ENCODE measurements at regions not wholly inside any gene's neighbourhood (a gene's known extent, or its start where the extent isn't known, plus 50 kb on each side); places are given as distances from the start of the nearest gene placed in this dataset.
"Not testable (repeated sequence)": the region's sequence is repeated elsewhere in the genome, so short reads cannot be mapped to it uniquely, and the experiment has no call there.

- no peak for DNase-seq (ENCODE audit: insufficient read length, low spot score)
- no peak for FAIRE-seq
Observed at GRCh38 chr14:28272270-28272669, 494.3 kb upstream of the FOXG1 start.

- FAIRE-seq: no peak
Observed at GRCh38 chr14:28280530-28280929, 486.1 kb upstream of the FOXG1 start.

GRCh38 chr14:28280997-28281598 lies 485.5 kb upstream of the FOXG1 start:
- no peak for FAIRE-seq
- no peak for DNase-seq (ENCODE audit: insufficient read length, low spot score)

More at GRCh38 chr14:28280530-28280929, 486.1 kb upstream of the FOXG1 start:
- DNase-seq (ENCODE audit: insufficient read length, low spot score): no peak

- DNase-seq (ENCODE audit: insufficient read length, low spot score) (no peak), FAIRE-seq (no peak)
Observed at GRCh38 chr14:28284546-28285300, 481.9 kb upstream of the FOXG1 start.

- FAIRE-seq (peak; percentile 46), DNase-seq (ENCODE audit: insufficient read length, low spot score) (peak; percentile 27)
Observed at GRCh38 chr14:28294834-28295440, 471.6 kb upstream of the FOXG1 start.

- FAIRE-seq: no peak
- DNase-seq (ENCODE audit: insufficient read length, low spot score): no peak
Observed at GRCh38 chr14:28297559-28297958, 469.0 kb upstream of the FOXG1 start.

- no peak for DNase-seq (ENCODE audit: insufficient read length, low spot score)
- no peak for FAIRE-seq
Observed at GRCh38 chr14:28298156-28298555, 468.4 kb upstream of the FOXG1 start.

- no peak for DNase-seq (ENCODE audit: insufficient read length, low spot score)
- no peak for FAIRE-seq
Observed at GRCh38 chr14:28299227-28299626, 467.4 kb upstream of the FOXG1 start.

GRCh38 chr14:28300356-28300755 lies 466.2 kb upstream of the FOXG1 start:
- FAIRE-seq: no peak
- DNase-seq (ENCODE audit: insufficient read length, low spot score): no peak

- no peak for FAIRE-seq
- DNase-seq (ENCODE audit: insufficient read length, low spot score): no peak
Observed at GRCh38 chr14:28301179-28301578, 465.4 kb upstream of the FOXG1 start.

- no peak for DNase-seq (ENCODE audit: insufficient read length, low spot score)
- FAIRE-seq: no peak
Observed at GRCh38 chr14:28303248-28303647, 463.3 kb upstream of the FOXG1 start.

- FAIRE-seq: no peak
- no peak for DNase-seq (ENCODE audit: insufficient read length, low spot score)
Observed at GRCh38 chr14:28305938-28306337, 460.6 kb upstream of the FOXG1 start.

- DNase-seq (ENCODE audit: insufficient read length, low spot score): no peak
- no peak for FAIRE-seq
Observed at GRCh38 chr14:28307506-28307905, 459.1 kb upstream of the FOXG1 start.

- peak; percentile 18 for DNase-seq (ENCODE audit: insufficient read length, low spot score)
- FAIRE-seq: peak; percentile 75
Observed at GRCh38 chr14:28308734-28309133, 457.9 kb upstream of the FOXG1 start.

- DNase-seq (ENCODE audit: insufficient read length, low spot score); FAIRE-seq: not testable (repeated sequence)
Observed at GRCh38 chr14:28317890-28318675, 448.5 kb upstream of the FOXG1 start.

- FAIRE-seq: no peak
- DNase-seq (ENCODE audit: insufficient read length, low spot score): no peak
Observed at GRCh38 chr14:28321475-28322244, 444.9 kb upstream of the FOXG1 start.

GRCh38 chr14:28323366-28323765 lies 443.2 kb upstream of the FOXG1 start:
- no peak for FAIRE-seq
- DNase-seq (ENCODE audit: insufficient read length, low spot score): no peak

- peak; percentile 49 for FAIRE-seq
- no peak for DNase-seq (ENCODE audit: insufficient read length, low spot score)
Observed at GRCh38 chr14:28323951-28324741, 442.4 kb upstream of the FOXG1 start.

GRCh38 chr14:28340816-28341215 lies 425.8 kb upstream of the FOXG1 start:
- DNase-seq (ENCODE audit: insufficient read length, low spot score): no peak
- FAIRE-seq: no peak

GRCh38 chr14:28344381-28344780 lies 422.2 kb upstream of the FOXG1 start:
- DNase-seq (ENCODE audit: insufficient read length, low spot score) (no peak), FAIRE-seq (peak; percentile 72)

Data from HTR-8/SVneo (cell line).